Left renal cortex interstitium (tissue), 4 donors: ENCODE measurements at regions not wholly inside any gene's neighbourhood (a gene's known extent, or its start where the extent isn't known, plus 50 kb on each side); places are given as distances from the start of the nearest gene placed in this dataset.

Experiments used
- DNase-seq, 4 donors: peaks; one replicate each; pipeline ENCODE4 v3.0.0-alpha.2; 2013; ENCODE audit warnings: low read depth in 4 of 4, low spot score in 2 of 4, missing footprints in 1 of 4

GRCh38 chr3:30505866-30506520, 100.4 kb upstream of the TGFBR2 start:
- DNase-seq, result no peak

GRCh38 chr3:30508339-30508738, 98.1 kb upstream of the TGFBR2 start:
- DNase-seq, result no peak

- DNase-seq, result no peak
Measured at GRCh38 chr3:30510596-30510995, 95.8 kb upstream of the TGFBR2 start.

GRCh38 chr3:30511524-30512251, 94.7 kb upstream of the TGFBR2 start:
- DNase-seq, result no peak

- DNase-seq, result no peak
Measured at GRCh38 chr3:30512576-30512975, 93.8 kb upstream of the TGFBR2 start.

GRCh38 chr3:30513374-30514152, 92.8 kb upstream of the TGFBR2 start:
- no peak for DNase-seq

- DNase-seq, result no peak
Measured at GRCh38 chr3:30516238-30516637, 90.2 kb upstream of the TGFBR2 start.

GRCh38 chr3:30518181-30518864, 88.1 kb upstream of the TGFBR2 start:
- no peak for DNase-seq

GRCh38 chr3:30518872-30519271, 87.5 kb upstream of the TGFBR2 start:
- no peak for DNase-seq

GRCh38 chr3:30520699-30521098, 85.7 kb upstream of the TGFBR2 start:
- no peak for DNase-seq

- DNase-seq, result no peak
Measured at GRCh38 chr3:30521156-30521715, 85.2 kb upstream of the TGFBR2 start.

GRCh38 chr3:30522476-30522875, 83.9 kb upstream of the TGFBR2 start:
- DNase-seq, result no peak

- DNase-seq, result no peak
Measured at GRCh38 chr3:30523366-30523765, 83.0 kb upstream of the TGFBR2 start.

GRCh38 chr3:30524357-30525040, 81.9 kb upstream of the TGFBR2 start:
- DNase-seq, result no peak

- no peak for DNase-seq
Measured at GRCh38 chr3:30526031-30526430, 80.4 kb upstream of the TGFBR2 start.

- DNase-seq, result no peak
Measured at GRCh38 chr3:30527186-30527585, 79.2 kb upstream of the TGFBR2 start.

- DNase-seq, result no peak
Measured at GRCh38 chr3:30527720-30528119, 78.7 kb upstream of the TGFBR2 start.

- DNase-seq, result no peak
Measured at GRCh38 chr3:30530084-30530483, 76.3 kb upstream of the TGFBR2 start.

- DNase-seq, result no peak
Measured at GRCh38 chr3:30531017-30531570, 75.3 kb upstream of the TGFBR2 start.

- DNase-seq, result no peak
Measured at GRCh38 chr3:30535525-30535924, 70.9 kb upstream of the TGFBR2 start.
